Vagina (tissue), 2 donors: ENCODE measurements at regions not wholly inside any gene's neighbourhood (a gene's known extent, or its start where the extent isn't known, plus 50 kb on each side); places are given as distances from the start of the nearest gene placed in this dataset.
"Not testable (repeated sequence)": the region's sequence is repeated elsewhere in the genome, so short reads cannot be mapped to it uniquely, and the experiment has no call there.

ENCODE experiments used
- DNase-seq, 2 donors: peaks; one replicate each; pipeline ENCODE4 v3.0.0-alpha.2; 2017; ENCODE audit errors: extremely low spot score in 2 of 2
- H3K27ac ChIP-seq: fragments of 200-600 bp; sonication (generic); one replicate; pipeline ENCODE4 v1.5.1; 2019
- H3K27me3 ChIP-seq: fragments of 200-600 bp; sonication (generic); one replicate; pipeline ENCODE4 v1.5.1; 2019
- H3K36me3 ChIP-seq, 2 donors: fragments of 200-600 bp; sonication (generic); one replicate each; pipeline ENCODE4 v1.5.1; 2017 to 2019
- H3K4me1 ChIP-seq: fragments of 200-600 bp; sonication (generic); one replicate; pipeline ENCODE4 v1.5.1; 2019
- H3K4me3 ChIP-seq, 2 donors: fragments of 200-600 bp; sonication (generic); 1 replicate in 1 of 2; 2 replicates in 1 of 2; pipeline ENCODE4 v1.5.1; 2016 to 2019
- H3K9me3 ChIP-seq: fragments of 200-600 bp; sonication (generic); one replicate; pipeline ENCODE4 v1.5.1; 2019
- CTCF ChIP-seq, 3 experiments: fragments of 450-650 bp in 2 of 3; fragments of 200-600 bp in 1 of 3; sonication (generic) in 1 of 3; IDR thresholded peaks; one replicate each; pipeline ENCODE4 v1.5.1; 2017 to 2019; ENCODE audit warnings: antibody characterized with exemption in 3 of 3, mild to moderate bottlenecking in 2 of 3, moderate library complexity in 2 of 3
- POLR2A ChIP-seq, 2 donors: fragments of 450-650 bp; IDR thresholded peaks; one replicate each; pipeline ENCODE4 v1.6.1; 2017; ENCODE audit warnings: antibody characterized with exemption in 2 of 2, mild to moderate bottlenecking in 2 of 2, moderate library complexity in 2 of 2
- POLR2AphosphoS5 ChIP-seq, 2 donors: sonication (generic); formaldehyde crosslinking; IDR thresholded peaks; one replicate each; pipeline ENCODE4 v1.9.0; 2017; ENCODE audit warnings: antibody characterized with exemption in 2 of 2, mild to moderate bottlenecking in 2 of 2, low read depth in 1 of 2; ENCODE audit not compliant: insufficient read depth in 1 of 2
- intact Hi-C: fragments of 100-400 bp; cut with DNase I; formaldehyde crosslinking; loops from one replicate; pipeline ENCODE4 v1.15.1; 2023

DNA sequence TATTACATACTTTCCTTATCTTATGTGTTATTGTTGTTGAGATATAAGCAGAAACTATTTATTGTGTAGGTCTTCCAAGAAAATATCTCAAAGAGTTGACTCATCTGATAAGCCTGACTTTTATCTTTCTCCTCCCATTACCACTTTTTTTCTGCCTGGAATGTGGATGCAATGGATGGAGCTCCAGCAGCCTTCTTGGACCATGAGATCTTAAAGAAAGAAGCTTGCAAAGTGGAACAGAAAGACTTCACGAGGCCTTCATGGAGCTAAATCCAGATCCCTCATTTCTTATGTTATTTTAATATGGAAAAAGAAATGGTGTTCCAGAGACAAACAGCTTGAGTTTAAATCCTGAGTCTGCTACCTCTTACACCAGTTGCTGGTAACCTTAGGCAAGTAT lies 237.6 kb upstream of the FOXF1 start:
- no peaks in the 10 kb centered on the region for H3K9me3 ChIP-seq
- no peaks in the 10 kb centered on the region for H3K27me3 ChIP-seq
- no peak overlapping the region for H3K27ac ChIP-seq
- H3K36me3 ChIP-seq = no peaks in the 10 kb centered on the region
- no peak for DNase-seq
- no peaks in the 10 kb centered on the region for H3K4me1 ChIP-seq
- H3K4me3 ChIP-seq = no peak overlapping the region
- TF ChIP-seq POLR2AphosphoS5 (IDR thresholded peaks at IDR 0.05; ENCODE audit: insufficient read depth in 1 of 2, low read depth in 1 of 2) (no peak), POLR2A (IDR thresholded peaks at IDR 0.05) (no peak), CTCF (IDR thresholded peaks at IDR 0.05) (no peak)
- intact Hi-C loops = loop anchor here (10.0 kb wide), 1 partner anchor 252 kb away; no protein-coding TSS in a partner anchor

DNA sequence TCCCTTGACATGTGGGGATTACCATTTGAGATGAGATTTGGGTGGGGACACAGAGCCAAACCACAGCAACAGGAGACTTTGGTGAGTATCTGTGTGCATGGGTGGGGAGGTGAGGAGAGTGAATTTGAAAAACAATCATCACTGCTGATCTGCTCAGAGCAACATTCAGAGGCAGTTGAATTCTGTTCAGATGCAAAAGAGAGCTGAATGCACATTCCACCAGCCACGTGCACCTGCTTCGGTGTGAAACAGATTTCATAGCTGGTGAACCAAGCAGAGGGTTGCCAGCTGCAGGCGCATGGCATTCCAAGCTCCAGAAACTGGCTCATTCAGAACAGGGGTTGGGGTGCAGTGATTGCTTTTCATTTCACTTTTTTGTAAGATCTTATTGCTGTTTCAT lies 233.1 kb upstream of the FOXF1 start:
- no peak overlapping the region for H3K4me3 ChIP-seq

DNA sequence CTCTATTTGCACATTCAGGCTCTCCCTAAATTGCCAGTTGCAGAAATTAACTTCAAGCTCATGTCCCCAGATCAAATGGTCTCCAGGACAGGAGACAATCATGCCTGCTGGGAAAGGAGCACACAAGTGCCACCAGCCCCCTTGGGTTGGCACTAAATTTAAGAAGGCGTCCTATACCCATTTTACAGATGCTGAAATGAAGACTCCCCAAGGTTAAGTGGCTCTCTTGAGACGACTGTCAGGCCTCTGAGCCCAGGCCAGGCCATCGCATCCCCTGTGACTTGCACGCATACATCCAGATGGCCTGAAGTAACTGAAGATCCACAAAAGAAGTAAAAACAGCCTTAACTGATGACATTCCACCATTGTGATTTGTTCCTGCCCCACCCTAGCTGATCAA lies 232.5 kb upstream of the FOXF1 start:
- intact Hi-C loops = loop anchor here (10.0 kb wide), 1 partner anchor 247 kb away; no protein-coding TSS in a partner anchor
- H3K27me3 ChIP-seq = not testable (repeated sequence)
- DNase-seq = peak in 1 of 2 donors; percentile 56

More for the DNA sequence above, 233.1 kb upstream of the FOXF1 start:
- no peaks in the 10 kb centered on the region for H3K9me3 ChIP-seq
- H3K36me3 ChIP-seq = no peaks in the 10 kb centered on the region
- no peaks in the 10 kb centered on the region for H3K4me1 ChIP-seq
- H3K27ac ChIP-seq = no peak overlapping the region
- no peak for TF ChIP-seq POLR2A (IDR thresholded peaks at IDR 0.05)
- no peak for TF ChIP-seq POLR2AphosphoS5 (IDR thresholded peaks at IDR 0.05; ENCODE audit: insufficient read depth in 1 of 2, low read depth in 1 of 2)
- no peak for TF ChIP-seq CTCF (IDR thresholded peaks at IDR 0.05)
- no peaks in the 10 kb centered on the region for H3K27me3 ChIP-seq
- no peak for DNase-seq
- intact Hi-C loops = loop anchor here (10.0 kb wide), 1 partner anchor 248 kb away; no protein-coding TSS in a partner anchor

DNA sequence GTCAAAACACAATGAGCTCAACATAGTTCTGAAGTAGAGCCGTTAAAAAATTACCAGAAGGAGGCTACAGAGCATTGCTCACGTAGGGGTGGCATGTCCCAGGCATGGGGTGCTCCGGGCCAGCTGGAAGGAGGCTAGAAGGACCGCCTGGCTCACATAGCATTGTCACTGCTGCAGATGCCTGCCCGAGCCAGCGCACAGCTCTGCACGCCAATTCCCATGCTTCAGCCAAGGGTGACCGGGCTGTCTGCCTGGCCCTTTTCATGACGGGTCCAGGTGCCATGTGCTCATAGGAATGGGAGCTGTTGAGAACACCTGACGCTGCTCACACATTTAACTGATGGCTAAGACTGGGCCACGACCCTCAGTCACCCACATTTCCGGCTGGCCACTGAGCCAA lies 228.9 kb upstream of the FOXF1 start:
- Histone ChIP-seq H3K4me3 (no peak overlapping the region), H3K27ac (no peak overlapping the region), H3K27me3 (no peaks in the 10 kb centered on the region), H3K9me3 (no peaks in the 10 kb centered on the region), H3K4me1 (peaks cover 3% of the 10 kb centered on the region), H3K36me3 (no peaks in the 10 kb centered on the region)
- DNase-seq = no peak
- intact Hi-C loops = no loop called here
- TF ChIP-seq CTCF (IDR thresholded peaks at IDR 0.05) = no peak

More for the DNA sequence above, 232.5 kb upstream of the FOXF1 start:
- H3K36me3 ChIP-seq, H3K4me1 ChIP-seq, H3K27ac ChIP-seq, H3K9me3 ChIP-seq, H3K4me3 ChIP-seq: not testable (repeated sequence)

- intact Hi-C loops = no loop called here
- no peak for TF ChIP-seq POLR2AphosphoS5 (IDR thresholded peaks at IDR 0.05; ENCODE audit: insufficient read depth in 1 of 2, low read depth in 1 of 2)
- no peak for TF ChIP-seq CTCF (IDR thresholded peaks at IDR 0.05)
- no peak for TF ChIP-seq POLR2A (IDR thresholded peaks at IDR 0.05)
- Histone ChIP-seq H3K36me3 (no peaks in the 10 kb centered on the region), H3K4me3 (no peak overlapping the region), H3K27me3 (peaks cover 6% of the 10 kb centered on the region), H3K9me3 (no peaks in the 10 kb centered on the region), H3K27ac (no peak overlapping the region), H3K4me1 (peaks cover 13% of the 10 kb centered on the region)
- DNase-seq = no peak
Observed at GRCh38 chr16:86283944-86284343, 226.4 kb upstream of the FOXF1 start.

- TF ChIP-seq CTCF (IDR thresholded peaks at IDR 0.05) (no peak), POLR2A (IDR thresholded peaks at IDR 0.05) (no peak), POLR2AphosphoS5 (IDR thresholded peaks at IDR 0.05; ENCODE audit: insufficient read depth in 1 of 2, low read depth in 1 of 2) (no peak)
- H3K9me3 ChIP-seq = no peaks in the 10 kb centered on the region
- DNase-seq = no peak
- intact Hi-C loops = no loop called here
- H3K36me3 ChIP-seq = no peaks in the 10 kb centered on the region
- no peak overlapping the region for H3K27ac ChIP-seq
- H3K27me3 ChIP-seq = peaks cover 6% of the 10 kb centered on the region
- H3K4me3 ChIP-seq = no peak overlapping the region
- peaks cover 13% of the 10 kb centered on the region for H3K4me1 ChIP-seq
Observed at GRCh38 chr16:86285421-86285820, 224.9 kb upstream of the FOXF1 start.
